Fibroblast of skin of right quadriceps (primary cell): ENCODE measurements at regions not wholly inside any gene's neighbourhood (a gene's known extent, or its start where the extent isn't known, plus 50 kb on each side); places are given as distances from the start of the nearest gene placed in this dataset.

Source experiments
- DNase-seq: peaks from one replicate; pipeline ENCODE4 v3.0.0-alpha.2; 2013

DNA sequence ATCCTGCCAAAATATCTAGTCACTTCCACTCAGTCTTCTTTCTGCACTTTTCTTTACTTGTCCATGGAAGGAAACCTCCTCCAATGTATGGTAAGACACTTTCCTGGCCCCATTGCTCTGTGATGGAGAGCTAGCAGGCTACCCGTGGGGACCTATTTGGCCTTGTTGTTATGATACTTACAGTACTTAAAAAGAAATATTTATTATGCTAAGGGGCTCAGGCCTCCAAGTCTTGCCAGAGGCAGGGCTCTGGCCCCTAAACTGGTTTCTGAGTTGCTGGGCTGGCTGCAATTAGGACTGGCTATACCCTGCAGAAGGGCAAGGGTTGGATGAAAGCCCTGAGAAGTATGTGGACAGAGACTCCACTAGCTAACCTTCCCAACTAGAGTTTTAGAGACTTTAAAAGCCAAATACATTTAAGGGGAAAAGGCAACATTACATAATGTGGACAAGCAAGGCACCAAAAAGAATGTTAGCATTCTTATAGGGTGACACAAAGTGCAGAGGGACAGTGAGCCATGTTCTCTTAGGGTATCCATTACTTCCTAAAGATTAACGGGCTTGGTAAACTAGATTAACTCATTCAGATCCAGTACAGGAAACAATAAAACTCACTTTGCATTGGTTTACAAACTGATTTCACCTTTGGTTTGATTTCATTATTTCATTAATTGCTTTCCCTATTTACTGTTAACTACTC, 84.9 kb upstream of the INHBA start:
- peak; percentile 7 for DNase-seq

GRCh38 chr7:41786944-41787343, 84.1 kb upstream of the INHBA start:
- no peak for DNase-seq

GRCh38 chr7:41786404-41786803, 83.5 kb upstream of the INHBA start:
- DNase-seq: no peak

- DNase-seq: no peak
Measured at GRCh38 chr7:41785840-41786239, 83.0 kb upstream of the INHBA start.

GRCh38 chr7:41785265-41785664, 82.4 kb upstream of the INHBA start:
- DNase-seq: no peak

DNA sequence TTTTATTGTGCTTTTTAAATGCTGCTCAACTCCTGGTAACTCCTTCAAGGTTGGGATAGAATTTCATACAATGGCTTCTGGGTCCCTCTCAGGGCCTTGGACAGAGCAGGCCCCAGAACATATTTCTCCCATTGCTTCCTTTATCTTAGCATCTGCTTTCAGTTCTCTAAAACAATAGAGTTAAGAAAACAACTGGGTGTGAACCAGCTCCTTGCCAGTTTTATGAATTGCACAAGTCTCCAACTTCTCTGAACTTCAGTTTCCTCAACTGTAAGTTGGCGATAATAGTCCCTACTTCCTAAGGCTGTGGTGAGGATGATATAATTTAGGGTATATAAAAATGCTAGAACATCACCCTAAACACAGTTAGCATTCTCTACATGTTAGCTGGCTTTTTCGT, 77.0 kb upstream of the INHBA start:
- DNase-seq: no peak

DNA sequence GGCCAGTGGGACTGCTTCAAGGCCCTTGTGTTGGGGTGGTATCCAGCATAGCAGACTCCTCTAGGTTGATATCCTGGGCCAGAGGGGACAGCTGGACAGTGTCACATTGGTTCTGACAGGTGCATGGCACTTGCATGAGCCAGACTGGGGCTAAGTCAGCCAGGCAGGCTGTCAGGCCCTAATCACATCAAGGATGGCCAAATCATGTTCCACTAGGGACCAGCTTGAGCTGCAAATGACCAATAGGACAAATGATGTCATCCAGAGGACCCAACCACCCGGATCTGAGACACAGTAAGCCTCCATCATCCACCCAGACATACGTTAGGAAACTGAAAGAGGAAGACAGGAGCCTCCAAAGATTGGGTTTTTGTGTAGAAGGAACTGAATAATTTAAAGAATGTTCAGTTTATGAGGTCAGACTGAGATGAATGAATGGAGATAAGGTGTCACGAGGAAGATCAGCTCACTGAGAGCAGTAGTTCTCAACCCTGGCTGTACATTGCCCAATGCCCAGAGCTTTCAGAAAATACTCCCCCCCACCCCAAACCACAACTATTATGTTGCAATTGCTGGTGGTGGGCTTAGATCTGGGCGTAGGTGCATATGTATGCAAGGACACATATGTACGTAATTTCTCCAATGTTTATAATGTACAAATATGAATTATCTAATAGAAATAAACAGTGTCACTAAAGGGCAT, 75.2 kb upstream of the INHBA start:
- DNase-seq: no peak

DNA sequence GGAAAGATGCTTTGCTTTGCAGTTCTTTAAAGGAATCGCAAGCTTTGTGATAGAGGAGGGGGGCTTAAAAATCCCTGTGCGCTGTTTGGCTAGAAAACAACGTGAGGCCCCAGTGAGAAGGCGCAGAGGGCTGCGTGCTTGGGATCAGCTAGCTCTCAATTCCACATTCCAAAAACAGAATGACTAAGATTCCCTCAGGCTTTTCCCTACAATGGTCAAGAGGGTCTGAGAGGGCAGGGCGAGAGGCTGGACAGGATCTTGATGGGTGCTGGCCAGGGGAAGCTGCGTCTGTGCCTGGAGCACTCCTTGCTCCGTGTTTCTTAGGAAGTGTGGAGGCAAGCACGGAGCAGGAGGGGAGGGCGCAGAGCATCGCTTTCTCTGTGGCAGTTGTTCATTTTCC, 72.1 kb upstream of the INHBA start:
- no peak for DNase-seq

DNA sequence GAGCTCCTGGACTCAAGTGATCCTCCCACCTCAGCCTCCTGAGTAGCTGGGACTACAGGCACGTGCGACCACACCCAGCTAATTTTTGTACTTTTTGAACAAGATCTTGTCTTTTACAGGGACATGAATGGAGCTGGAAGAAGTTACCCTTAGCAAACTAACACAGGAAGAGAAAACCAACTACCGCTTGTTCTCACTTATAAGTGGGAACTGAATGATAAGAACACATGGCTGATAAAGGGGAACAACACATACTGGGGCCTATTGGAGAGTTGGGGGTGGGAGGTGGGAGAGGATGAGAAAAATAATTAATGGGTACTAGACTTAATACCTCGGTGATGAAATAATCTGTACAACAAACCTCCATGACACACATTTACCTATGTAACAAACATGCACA, 70.9 kb upstream of the INHBA start:
- no peak for DNase-seq

DNA sequence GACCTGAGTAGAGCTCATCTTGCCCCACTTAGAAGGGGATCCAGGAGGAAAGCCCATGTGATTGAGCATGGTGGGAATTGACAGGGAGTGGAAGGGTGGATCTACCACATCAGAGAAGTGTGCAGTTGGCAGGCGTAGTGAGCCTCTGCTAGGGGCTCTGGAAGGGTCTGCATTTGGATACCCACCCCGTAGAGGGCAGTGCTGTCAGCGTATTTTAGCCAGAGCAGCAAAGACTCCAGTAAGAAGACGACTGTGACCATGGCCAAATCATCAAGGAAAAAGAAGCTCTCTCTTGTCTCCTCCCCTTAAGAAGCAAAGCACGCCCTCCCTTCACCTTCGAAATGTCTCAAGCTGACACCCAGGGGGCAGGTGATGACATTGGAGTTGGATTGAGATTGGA, 68.8 kb upstream of the INHBA start:
- DNase-seq: no peak

GRCh38 chr7:41769162-41769561, 66.3 kb upstream of the INHBA start:
- DNase-seq: no peak

- peak; percentile 9 for DNase-seq
Measured at GRCh38 chr7:41763626-41764025, 60.7 kb upstream of the INHBA start.

DNA sequence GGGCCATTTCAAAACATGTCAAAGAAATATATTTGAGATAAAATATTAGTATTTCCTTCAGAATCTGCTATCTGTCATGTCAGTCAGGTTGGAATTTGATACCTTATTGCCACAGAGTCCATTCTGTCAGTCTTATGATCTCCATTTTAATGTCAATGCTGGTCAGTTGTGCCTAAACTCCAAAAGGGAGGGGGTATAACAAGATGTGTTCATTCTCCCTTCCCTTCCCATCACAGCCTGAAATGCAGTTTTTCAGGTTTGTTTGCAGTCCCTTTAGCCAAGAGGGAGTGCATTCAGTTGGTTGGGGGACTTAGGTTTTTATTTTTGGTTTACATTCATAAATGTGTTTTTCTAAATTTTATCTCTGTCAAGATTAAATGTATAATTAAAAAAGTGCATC, 59.8 kb upstream of the INHBA start:
- no peak for DNase-seq

DNA sequence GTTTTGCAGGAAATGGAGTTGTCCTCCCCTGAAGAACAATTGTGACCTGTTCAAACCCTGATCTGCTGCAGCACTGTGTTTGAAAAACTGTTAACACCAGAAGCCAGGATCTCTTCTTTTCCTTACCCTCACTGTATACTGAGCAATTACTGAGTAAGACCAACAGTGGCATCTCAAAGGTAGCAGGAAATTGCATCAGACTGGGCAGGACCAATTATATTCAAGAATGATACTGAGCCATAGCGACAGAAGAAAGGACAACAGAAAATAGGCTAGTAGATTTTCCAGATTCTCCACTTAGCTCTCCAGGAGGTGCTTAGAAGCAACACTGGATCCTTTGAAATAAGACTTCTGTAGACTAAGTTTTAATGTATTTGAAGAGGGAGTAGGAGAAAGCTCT, 57.4 kb upstream of the INHBA start:
- DNase-seq: no peak

DNA sequence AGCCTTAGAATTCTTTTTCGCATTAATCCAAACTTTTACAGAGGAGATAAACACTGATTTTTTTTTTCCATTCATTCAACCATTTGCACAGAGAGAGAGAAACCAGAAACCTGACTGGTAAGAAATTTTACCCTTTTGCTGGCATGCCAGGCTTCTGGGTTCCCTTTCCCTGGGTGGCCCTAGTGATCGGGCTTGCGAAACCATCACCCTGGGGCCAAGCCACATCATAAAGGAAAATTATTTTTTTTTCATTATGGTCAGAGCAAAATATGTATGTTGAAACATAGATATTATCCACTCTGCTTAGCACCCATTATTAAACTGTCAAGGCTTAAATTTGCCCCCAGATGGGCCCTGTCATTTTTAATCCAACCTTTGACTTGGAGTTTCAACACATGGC, 55.4 kb upstream of the INHBA start:
- DNase-seq: no peak

DNA sequence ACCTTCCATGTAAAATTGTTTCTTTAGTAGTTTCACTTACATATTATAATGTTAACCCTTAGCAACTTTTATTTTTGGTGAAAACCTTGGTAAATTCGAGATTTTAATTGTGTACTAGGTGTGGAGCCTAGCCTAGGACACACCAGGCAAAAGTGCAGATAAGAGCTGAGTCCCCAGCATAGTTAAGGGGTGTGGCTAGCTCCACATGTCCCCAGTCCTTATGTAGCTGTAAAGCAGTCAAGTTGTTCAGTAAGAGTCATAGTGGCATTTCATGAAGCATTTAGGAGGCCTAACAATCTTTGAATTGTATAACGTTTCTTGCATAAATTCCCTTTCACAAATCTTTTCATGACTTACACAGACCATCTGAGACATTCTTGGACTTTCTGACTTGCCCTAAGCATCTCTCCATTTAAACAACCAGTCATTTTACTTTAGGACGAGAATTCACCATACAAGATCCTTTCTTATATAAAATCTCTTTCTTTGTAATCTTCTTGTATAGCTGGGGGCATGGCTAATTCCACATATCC, 53.8 kb upstream of the INHBA start:
- no peak for DNase-seq

- DNase-seq: no peak
Measured at GRCh38 chr7:41755096-41755495, 52.2 kb upstream of the INHBA start.

DNA sequence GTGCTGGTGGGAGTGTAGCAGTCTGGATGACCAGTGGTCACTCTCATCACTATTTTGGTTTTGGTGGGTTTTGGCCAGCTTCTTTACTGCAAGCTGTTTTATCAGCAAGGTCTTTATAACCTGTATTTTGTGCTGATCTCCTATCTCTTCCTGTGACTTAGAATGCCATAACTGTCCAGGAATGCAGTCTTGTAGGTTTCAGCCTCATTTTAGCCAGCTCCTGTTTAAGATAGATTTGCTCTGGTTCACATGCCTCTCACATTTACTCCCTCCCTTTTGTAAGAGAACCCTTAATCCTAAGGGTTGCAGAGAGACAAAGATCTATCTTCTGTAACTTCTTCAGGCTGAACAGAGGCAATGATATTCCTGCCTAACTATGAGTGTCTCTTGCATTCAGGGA, 51.2 kb upstream of the INHBA start:
- no peak for DNase-seq
